H1 (cell line): ENCODE measurements at regions not wholly inside any gene's neighbourhood (a gene's known extent, or its start where the extent isn't known, plus 50 kb on each side); places are given as distances from the start of the nearest gene placed in this dataset.

Source experiments
- CTCF ChIA-PET: fragments of 300-600 bp; sonication (Branson Sonifier 250); formaldehyde crosslinking; loops from one replicate; lab custom pipeline; 2021; ENCODE audit not compliant: partially characterized antibody; lab: Charles Lee
- POLR2A ChIA-PET: fragments of 300-600 bp; sonication (Branson Sonifier 250); formaldehyde crosslinking; loops from one replicate; lab custom pipeline; 2021; ENCODE audit warnings: inconsistent platforms; ENCODE audit not compliant: partially characterized antibody; lab: Charles Lee
- DNase-seq, 2 experiments: peaks; one replicate each; pipeline versions ENCODE4 v3.0.0 to v3.0.0-alpha.2; 2010 to 2022; ENCODE audit warnings: low spot score in 2 of 2, low read depth in 1 of 2, mixed read lengths in 1 of 2
- FAIRE-seq: peaks from 2 replicates; lab custom pipeline; 2011; peaks lifted over from hg19 to GRCh38; lab: Jason Lieb, UNC
- H2AFZ ChIP-seq: 2 replicates; pipeline ENCODE4 v1.8.1; 2012; ENCODE audit warnings: low read length, inconsistent platforms
- H2AK5ac ChIP-seq: 2 replicates; pipeline ENCODE4 v1.6.1; 2013; ENCODE audit warnings: low read depth, low read length
- H2BK120ac ChIP-seq: replicated peaks from 2 replicates; pipeline ENCODE3; 2013; ENCODE audit warnings: low read depth, low read length, inconsistent platforms
- H2BK12ac ChIP-seq: 2 replicates; pipeline ENCODE4 v1.6.1; 2013; ENCODE audit warnings: low read depth, low read length
- H2BK15ac ChIP-seq: 2 replicates; pipeline ENCODE4 v1.6.1; 2013; ENCODE audit warnings: low read length
- H2BK20ac ChIP-seq: 2 replicates; pipeline ENCODE4 v1.6.1; 2013; ENCODE audit warnings: low read length
- H2BK5ac ChIP-seq: 2 replicates; pipeline ENCODE4 v1.6.1; 2013; ENCODE audit warnings: low read depth, low read length
- H3K14ac ChIP-seq: 2 replicates; pipeline ENCODE4 v1.6.1; 2013; ENCODE audit warnings: inconsistent platforms; ENCODE audit not compliant: insufficient read length
- H3K18ac ChIP-seq: 2 replicates; pipeline ENCODE4 v1.6.1; 2013; ENCODE audit warnings: low read length; ENCODE audit errors: extremely low read depth
- H3K23ac ChIP-seq: 2 replicates; pipeline ENCODE4 v1.6.1; 2013; ENCODE audit warnings: inconsistent platforms; ENCODE audit not compliant: insufficient read length
- H3K23me2 ChIP-seq: 2 replicates; pipeline ENCODE4 v1.6.1; 2013; ENCODE audit warnings: low read depth, low read length
- H3K27ac ChIP-seq: 2 replicates; pipeline ENCODE4 v1.6.1; 2011; ENCODE audit warnings: low read depth, low read length, inconsistent platforms
- H3K27me3 ChIP-seq, 4 experiments: replicated peaks in 1 of 4; 1 replicate in 1 of 4; 2 replicates in 3 of 4; pipeline versions ENCODE4 v1.6.1 to v1.8.1; 2011 to 2013; ENCODE audit warnings: low read length in 3 of 4, mild to moderate bottlenecking in 3 of 4, inconsistent platforms in 2 of 4, mixed read lengths in 2 of 4, moderate library complexity in 1 of 4; ENCODE audit not compliant: control insufficient read depth in 3 of 4, insufficient read depth in 3 of 4; ENCODE audit errors: extremely low read depth in 1 of 4
- H3K36me3 ChIP-seq, 4 experiments: 2 replicates each; pipeline versions ENCODE4 v1.6.1 to v1.8.1; 2011 to 2013; ENCODE audit warnings: mild to moderate bottlenecking in 4 of 4, low read length in 3 of 4, moderate library complexity in 2 of 4, control low read depth in 1 of 4, inconsistent platforms in 1 of 4; ENCODE audit not compliant: insufficient read depth in 4 of 4, control insufficient read depth in 2 of 4
- H3K4ac ChIP-seq: replicated peaks from 2 replicates; pipeline ENCODE3; 2013; ENCODE audit warnings: low read length, low read depth, mixed read lengths, inconsistent platforms; ENCODE audit not compliant: insufficient read length
- H3K4me1 ChIP-seq, 4 experiments: replicated peaks in 1 of 4; 1 replicate in 1 of 4; 2 replicates in 3 of 4; pipeline versions ENCODE4 v1.6.1 to v1.8.1; 2011 to 2013; ENCODE audit warnings: low read length in 3 of 4, inconsistent platforms in 2 of 4, mixed read lengths in 1 of 4; ENCODE audit not compliant: insufficient read depth in 4 of 4, control insufficient read depth in 3 of 4
- H3K4me2 ChIP-seq, 2 experiments: 2 replicates each; pipeline versions ENCODE4 v1.6.1 to v1.8.1; 2011 to 2013; ENCODE audit warnings: low read depth in 2 of 2, low read length in 2 of 2, control low read depth in 1 of 2, inconsistent platforms in 1 of 2, mild to moderate bottlenecking in 1 of 2; ENCODE audit not compliant: insufficient read depth in 1 of 2
- H3K4me3 ChIP-seq, 4 experiments: fragments of 200-600, 300-600 bp in 1 of 4; sonication (generic), shearing (Covaris generic), sonication (Bioruptor Twin) in 1 of 4; 2 replicates each; pipeline versions ENCODE4 v1.5.1 to v1.8.1; 2011 to 2016; ENCODE audit warnings: low read length in 4 of 4, low read depth in 3 of 4, control low read depth in 2 of 4, inconsistent platforms in 2 of 4, mild to moderate bottlenecking in 2 of 4, mixed read lengths in 1 of 4, moderate library complexity in 1 of 4; ENCODE audit not compliant: insufficient read depth in 2 of 4; ENCODE audit errors: extremely low read depth in 1 of 4
- H3K56ac ChIP-seq: replicated peaks from 2 replicates; pipeline ENCODE3; 2013; ENCODE audit warnings: low read depth, mild to moderate bottlenecking, mixed read lengths, low read length, inconsistent platforms; ENCODE audit not compliant: insufficient read length
- H3K79me1 ChIP-seq: 2 replicates; pipeline ENCODE4 v1.6.1; 2013; ENCODE audit warnings: low read depth, low read length, control low read depth
- H3K79me2 ChIP-seq, 2 experiments: 2 replicates each; pipeline versions ENCODE4 v1.6.1 to v1.8.1; 2012 to 2013; ENCODE audit warnings: low read length in 2 of 2, mild to moderate bottlenecking in 2 of 2, inconsistent platforms in 1 of 2; ENCODE audit not compliant: insufficient read depth in 2 of 2, control insufficient read depth in 1 of 2
- H3K9ac ChIP-seq, 4 experiments: replicated peaks in 1 of 4; 1 replicate in 1 of 4; 2 replicates in 3 of 4; pipeline versions ENCODE4 v1.6.1 to v1.8.1; 2011 to 2013; ENCODE audit warnings: low read depth in 3 of 4, low read length in 3 of 4, control low read depth in 2 of 4, mild to moderate bottlenecking in 2 of 4, moderate library complexity in 2 of 4, inconsistent platforms in 1 of 4; ENCODE audit errors: extremely low read depth in 1 of 4
- H3K9me3 ChIP-seq, 2 experiments: 2 replicates each; pipeline versions ENCODE4 v1.6.1 to v1.8.1; 2012 to 2013; ENCODE audit warnings: mild to moderate bottlenecking in 2 of 2, moderate library complexity in 2 of 2, control low read depth in 1 of 2, inconsistent platforms in 1 of 2, low read depth in 1 of 2, low read length in 1 of 2, mixed read lengths in 1 of 2; ENCODE audit not compliant: insufficient read depth in 2 of 2
- H4K20me1 ChIP-seq, 2 experiments: replicated peaks in 1 of 2; 2 replicates each; pipeline versions ENCODE3 to v1.8.1; 2011 to 2013; ENCODE audit warnings: inconsistent platforms in 2 of 2, low read length in 2 of 2, mild to moderate bottlenecking in 1 of 2; ENCODE audit not compliant: insufficient read depth in 2 of 2, control insufficient read depth in 1 of 2
- H4K5ac ChIP-seq: 2 replicates; pipeline ENCODE4 v1.6.1; 2013; ENCODE audit warnings: low read length, low read depth, mixed read lengths, inconsistent platforms; ENCODE audit not compliant: insufficient read length
- H4K8ac ChIP-seq: 2 replicates; pipeline ENCODE4 v1.8.0; 2013; ENCODE audit warnings: mild to moderate bottlenecking, moderate library complexity, low read length, inconsistent platforms; ENCODE audit not compliant: insufficient read depth; ENCODE audit errors: extremely low read depth
- H4K91ac ChIP-seq: replicated peaks from 2 replicates; pipeline ENCODE3; 2013; ENCODE audit warnings: low read length, mixed read lengths, inconsistent platforms; ENCODE audit not compliant: insufficient read length
- BCL11A ChIP-seq, 2 experiments: IDR thresholded peaks; one replicate each; pipeline ENCODE4 v1.6.1; 2011; ENCODE audit warnings: low read depth in 2 of 2, low read length in 2 of 2, mild to moderate bottlenecking in 2 of 2
- CBX8 ChIP-seq: fragments of 300-800, 300-1000 bp; sonication (generic); IDR thresholded peaks from 2 replicates; pipeline ENCODE4 v1.7.1; 2016; ENCODE audit warnings: low read depth, low read length, borderline replicate concordance
- EZH2 ChIP-seq: fragments of 200-600 bp; sonication (generic); IDR thresholded peaks from 2 replicates; pipeline ENCODE4 v1.7.1; 2012; ENCODE audit warnings: low read depth, mild to moderate bottlenecking, moderate library complexity, low read length, inconsistent platforms; ENCODE audit not compliant: severe bottlenecking
- HDAC2 ChIP-seq, 2 experiments: fragments of 300-600 bp in 1 of 2; sonication (generic) in 1 of 2; IDR thresholded peaks; 2 replicates each; pipeline ENCODE4 v1.6.1; 2011 to 2012; ENCODE audit warnings: low read depth in 2 of 2, low read length in 2 of 2, mild to moderate bottlenecking in 2 of 2, moderate library complexity in 2 of 2, borderline replicate concordance in 1 of 2, inconsistent platforms in 1 of 2
- RFX5 ChIP-seq: IDR thresholded peaks from 2 replicates; pipeline ENCODE4 v1.6.1; 2011; ENCODE audit warnings: low read depth, low read length, improper control_type of control experiment, borderline replicate concordance
- SIN3A ChIP-seq, 2 experiments: IDR thresholded peaks in 1 of 2; conservative IDR thresholded peaks in 1 of 2; 2 replicates each; pipeline ENCODE4 v1.6.1; 2011 to 2012; ENCODE audit warnings: low read length in 2 of 2, improper control_type of control experiment in 1 of 2, low read depth in 1 of 2, mild to moderate bottlenecking in 1 of 2
- SP2 ChIP-seq: IDR thresholded peaks from 2 replicates; pipeline ENCODE4 v1.6.1; 2012; ENCODE audit warnings: mild to moderate bottlenecking, low read length, inconsistent platforms
- SP4 ChIP-seq: IDR thresholded peaks from 2 replicates; pipeline ENCODE4 v1.6.1; 2012; ENCODE audit warnings: low read length, inconsistent platforms
- TAF1 ChIP-seq: IDR thresholded peaks from 2 replicates; pipeline ENCODE4 v1.6.1; 2011; ENCODE audit warnings: mild to moderate bottlenecking, low read depth, low read length
- WGBS, 2 experiments: shearing (Covaris generic) in 1 of 2; methylation state at CpG; one replicate each; pipeline versions ENCODE4 v1.1.6 to v1.1.7; 2013 to 2015; ENCODE audit warnings: low lambda C conversion rate in 2 of 2, mixed read lengths in 2 of 2, inconsistent platforms in 1 of 2, low coverage in 1 of 2, missing lambda C conversion rate in 1 of 2; ENCODE audit not compliant: insufficient replicate concordance in 2 of 2, insufficient coverage in 1 of 2, insufficient read length in 1 of 2; ENCODE audit errors: extremely low coverage in 1 of 2, missing lambda C conversion rate in 1 of 2; 5-methylcytosine and 5-hydroxymethylcytosine counted together

DNA sequence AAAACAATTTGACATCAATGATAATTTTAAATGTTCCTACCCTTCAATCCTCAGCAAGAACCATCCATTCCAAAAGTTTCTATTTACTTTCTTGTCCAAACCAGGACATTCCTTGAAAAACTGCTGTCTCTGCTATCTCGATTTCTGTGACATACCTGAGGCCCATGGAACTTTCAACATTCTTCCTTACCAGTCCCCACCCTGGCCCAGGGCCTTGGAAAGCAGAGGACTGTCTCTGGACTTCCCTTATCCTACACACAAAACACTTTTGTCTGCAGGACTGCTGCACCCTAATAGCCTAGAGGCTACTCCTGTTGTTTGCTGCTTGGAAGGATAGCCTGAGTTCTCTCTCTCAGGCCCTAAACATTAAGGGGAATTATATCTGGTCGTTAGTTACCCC, 151.8 kb upstream of the DHRS4 start:
- no peak overlapping the region for H3K9ac ChIP-seq
- H2AK5ac ChIP-seq = no peak overlapping the region
- H3K27ac ChIP-seq = no peak overlapping the region
- H2BK12ac ChIP-seq = no peak overlapping the region
- POLR2A ChIA-PET = no interaction called here
- H2BK20ac ChIP-seq = no peak overlapping the region
- FAIRE-seq = no peak
- no peak overlapping the region for H3K4ac ChIP-seq
- H3K23ac ChIP-seq = no peak overlapping the region
- no peak overlapping the region for H4K5ac ChIP-seq
- no peaks in the 10 kb centered on the region for H3K79me2 ChIP-seq
- H4K8ac ChIP-seq = no peak overlapping the region
- TF ChIP-seq CBX8 = no peak
- TF ChIP-seq SIN3A (conservative IDR thresholded peaks at IDR 0.05 in 1 of 2, IDR thresholded peaks at IDR 0.05 in 1 of 2; ENCODE audit: low read depth in 1 of 2, low read length in 2 of 2) = no peak
- TF ChIP-seq BCL11A (IDR thresholded peaks at IDR 0.05; ENCODE audit: low read depth in 2 of 2, low read length in 2 of 2) = no peak
- no peak for TF ChIP-seq RFX5
- TF ChIP-seq SP4 = no peak
- no peak for TF ChIP-seq SP2
- TF ChIP-seq TAF1 = no peak
- TF ChIP-seq HDAC2 (IDR thresholded peaks at IDR 0.05; ENCODE audit: borderline replicate concordance in 1 of 2, low read depth in 2 of 2, low read length in 2 of 2) = no peak
- TF ChIP-seq EZH2 = no peak
- TF ChIP-seq, all 59 proteins: peak for 0
- CTCF ChIA-PET = no interaction called here
- Histone ChIP-seq H2BK5ac (no peak overlapping the region), H3K14ac (no peak overlapping the region), H3K23me2 (no peaks in the 10 kb centered on the region), H3K4me1 (no peaks in the 10 kb centered on the region), H3K79me1 (no peaks in the 10 kb centered on the region), H3K56ac (no peak overlapping the region), H2AFZ (no peak overlapping the region), H3K36me3 (no peaks in the 10 kb centered on the region), H3K18ac (no peak overlapping the region), H3K4me3 (no peak overlapping the region), H3K9me3 (peaks cover 34 to 49% of the 10 kb centered on the region in 2 experiments), H4K91ac (no peak overlapping the region), H2BK15ac (no peak overlapping the region), H4K20me1 (no peaks in the 10 kb centered on the region), H3K27me3 (no peaks in the 10 kb centered on the region), H3K4me2 (no peak overlapping the region), H2BK120ac (no peak overlapping the region)
- DNase-seq = no peak
- 51% methylated on average over 2 of the region's 2 CpGs; no CpG with 5 or more reads in 1 of the 2 experiments for WGBS, 2 experiments
